HT1080 (cell line): ENCODE measurements at regions not wholly inside any gene's neighbourhood (a gene's known extent, or its start where the extent isn't known, plus 50 kb on each side); places are given as distances from the start of the nearest gene placed in this dataset.

Experiments
- DNase-seq: peaks from one replicate; pipeline ENCODE4 v3.0.0-alpha.2; 2015; ENCODE audit warnings: low read depth

GRCh38 chr2:41546031-41546430 lies 501.8 kb upstream of the PKDCC start:
- no peak for DNase-seq

- DNase-seq: no peak
Observed at GRCh38 chr2:41568648-41569047, 479.2 kb upstream of the PKDCC start.

GRCh38 chr2:41572154-41572553 lies 475.7 kb upstream of the PKDCC start:
- DNase-seq: no peak

- no peak for DNase-seq
Observed at GRCh38 chr2:41576423-41576822, 471.4 kb upstream of the PKDCC start.

- no peak for DNase-seq
Observed at GRCh38 chr2:41579806-41580205, 468.0 kb upstream of the PKDCC start.

GRCh38 chr2:41580806-41581205 lies 467.0 kb upstream of the PKDCC start:
- DNase-seq: no peak

- DNase-seq: peak; percentile 25
Observed at GRCh38 chr2:41595240-41595639, 452.6 kb upstream of the PKDCC start.

GRCh38 chr2:41597680-41598079 lies 450.1 kb upstream of the PKDCC start:
- DNase-seq: no peak

GRCh38 chr2:41598161-41598894 lies 449.5 kb upstream of the PKDCC start:
- DNase-seq: no peak

GRCh38 chr2:41600460-41600859 lies 447.4 kb upstream of the PKDCC start:
- DNase-seq: no peak

GRCh38 chr2:41602341-41602740 lies 445.5 kb upstream of the PKDCC start:
- DNase-seq: no peak

- DNase-seq: no peak
Observed at GRCh38 chr2:41605311-41605710, 442.5 kb upstream of the PKDCC start.

GRCh38 chr2:41605914-41606313 lies 441.9 kb upstream of the PKDCC start:
- DNase-seq: no peak

- DNase-seq: no peak
Observed at GRCh38 chr2:41610501-41611190, 437.2 kb upstream of the PKDCC start.

GRCh38 chr2:41618754-41619153 lies 429.1 kb upstream of the PKDCC start:
- DNase-seq: no peak

GRCh38 chr2:41621095-41621494 lies 426.7 kb upstream of the PKDCC start:
- DNase-seq: no peak

GRCh38 chr2:41621563-41621962 lies 426.3 kb upstream of the PKDCC start:
- DNase-seq: no peak

- no peak for DNase-seq
Observed at GRCh38 chr2:41622301-41622700, 425.5 kb upstream of the PKDCC start.

- DNase-seq: no peak
Observed at GRCh38 chr2:41626936-41627335, 420.9 kb upstream of the PKDCC start.

GRCh38 chr2:41634686-41635085 lies 413.1 kb upstream of the PKDCC start:
- DNase-seq: no peak

- DNase-seq: no peak
Observed at GRCh38 chr2:41644936-41645335, 402.9 kb upstream of the PKDCC start.

GRCh38 chr2:41647468-41648050 lies 400.3 kb upstream of the PKDCC start:
- no peak for DNase-seq

GRCh38 chr2:41657226-41657625 lies 390.6 kb upstream of the PKDCC start:
- DNase-seq: no peak
